Smooth muscle cell (in vitro differentiated cells): ENCODE measurements at regions not wholly inside any gene's neighbourhood (a gene's known extent, or its start where the extent isn't known, plus 50 kb on each side); places are given as distances from the start of the nearest gene placed in this dataset.

Experiments used
- DNase-seq: peaks from one replicate; lab custom pipeline; 2025; ENCODE audit not compliant: unreplicated experiment; lab: John Stamatoyannopoulos, UW
- H2AFZ ChIP-seq: fragments of 200-600 bp; sonication (generic); 2 replicates; pipeline ENCODE4 v1.6.0; 2016; ENCODE audit warnings: antibody characterized with exemption, low read depth, mild to moderate bottlenecking
- H3F3A ChIP-seq: fragments of 200-600 bp; sonication (generic); 2 replicates; pipeline ENCODE4 v1.6.0; 2017; ENCODE audit warnings: antibody characterized with exemption, low read depth
- H3K27ac ChIP-seq: fragments of 200-600 bp; sonication (generic); 2 replicates; pipeline ENCODE4 v1.5.1; 2016; ENCODE audit warnings: low read depth, mild to moderate bottlenecking
- H3K27me3 ChIP-seq: fragments of 200-600 bp; sonication (generic); 2 replicates; pipeline ENCODE4 v1.6.1; 2016; ENCODE audit warnings: low read depth, mild to moderate bottlenecking
- H3K36me3 ChIP-seq: fragments of 200-600 bp; sonication (generic); 2 replicates; pipeline ENCODE4 v1.5.1; 2016; ENCODE audit warnings: low read depth
- H3K4me1 ChIP-seq: fragments of 200-600 bp; sonication (generic); 2 replicates; pipeline ENCODE4 v1.5.1; 2016; ENCODE audit warnings: low read depth
- H3K4me2 ChIP-seq: fragments of 200-600 bp; sonication (generic); 2 replicates; pipeline ENCODE4 v1.6.0; 2016; ENCODE audit warnings: mild to moderate bottlenecking
- H3K4me3 ChIP-seq: fragments of 200-600 bp; sonication (generic); 2 replicates; pipeline ENCODE4 v1.5.1; 2016; ENCODE audit warnings: mild to moderate bottlenecking
- H3K79me2 ChIP-seq: fragments of 200-600 bp; sonication (generic); 2 replicates; pipeline ENCODE4 v1.6.0; 2016; ENCODE audit warnings: low read depth, mild to moderate bottlenecking
- H3K9ac ChIP-seq: fragments of 200-600 bp; sonication (generic); 2 replicates; pipeline ENCODE4 v1.6.0; 2016; ENCODE audit warnings: low read depth
- H3K9me3 ChIP-seq: fragments of 200-600 bp; sonication (generic); replicated peaks from 2 replicates; pipeline ENCODE4 v1.5.1; 2016; ENCODE audit warnings: low read depth
- H4K20me1 ChIP-seq: fragments of 200-600 bp; sonication (generic); 2 replicates; pipeline ENCODE4 v1.6.0; 2016; ENCODE audit warnings: low read depth
- CTCF ChIP-seq: fragments of 200-600 bp; sonication (generic); IDR thresholded peaks from 2 replicates; pipeline ENCODE4 v1.5.1; 2017; ENCODE audit warnings: borderline replicate concordance, mild to moderate bottlenecking, antibody characterized with exemption; ENCODE audit not compliant: insufficient read depth, poor library complexity, severe bottlenecking
- WGBS: methylation state at CpG from one replicate; pipeline ENCODE4 v1.1.7; 2016; ENCODE audit warnings: low lambda C conversion rate; 5-methylcytosine and 5-hydroxymethylcytosine counted together

DNA sequence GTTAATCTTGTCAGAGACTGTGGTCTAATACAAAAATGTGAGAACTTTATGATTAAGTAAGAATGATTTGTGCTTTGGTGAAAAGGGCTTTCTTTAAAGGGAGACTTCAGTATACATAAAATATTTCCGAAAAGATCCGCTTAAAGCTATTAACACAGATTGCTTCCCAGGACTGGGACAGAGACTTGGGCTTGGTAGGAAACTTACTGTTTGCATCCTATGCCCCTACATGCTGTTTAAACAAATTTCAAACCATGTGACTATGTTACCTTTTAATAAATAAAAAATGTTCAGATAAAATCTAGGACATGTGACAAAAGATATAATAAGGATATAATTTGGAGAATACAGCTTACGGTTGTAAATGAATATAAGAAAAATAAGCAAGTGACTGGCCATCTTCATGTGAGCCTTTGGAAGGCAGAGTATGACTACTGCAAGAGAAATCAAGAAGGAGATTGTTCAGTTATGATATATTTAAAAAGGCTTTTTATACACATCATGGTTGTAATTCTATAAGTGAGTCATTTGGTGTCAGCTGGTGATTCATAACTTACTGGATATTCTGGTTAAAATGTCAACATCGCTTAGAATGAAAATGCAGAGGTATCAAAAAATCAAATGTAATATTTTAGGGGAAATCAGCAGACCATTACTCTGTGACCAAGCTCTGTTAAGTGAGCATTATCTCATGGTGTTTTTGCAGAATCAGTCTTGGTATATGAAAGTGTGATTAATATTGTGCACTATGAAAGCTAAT is 234.7 kb upstream of the E2F7 start:
- no peak overlapping the region for H3K4me3 ChIP-seq
- H4K20me1 ChIP-seq: no peaks in the 10 kb centered on the region
- TF ChIP-seq CTCF: no peak
- H3F3A ChIP-seq: no peaks in the 10 kb centered on the region
- H3K27me3 ChIP-seq: no peaks in the 10 kb centered on the region
- peak overlapping the region; percentile 28 for H3K4me2 ChIP-seq
- H3K9ac ChIP-seq: no peak overlapping the region
- 83% methylated on average over 4 of the region's 4 CpGs for WGBS
- DNase-seq: no peak
- no peaks in the 10 kb centered on the region for H3K4me1 ChIP-seq
- no peaks in the 10 kb centered on the region for H3K36me3 ChIP-seq
- H2AFZ ChIP-seq: no peak overlapping the region
- no peaks in the 10 kb centered on the region for H3K79me2 ChIP-seq
- no peaks in the 10 kb centered on the region for H3K9me3 ChIP-seq
- peak overlapping the region; percentile 32 for H3K27ac ChIP-seq

GRCh38 chr12:77299001-77299400 is 233.6 kb upstream of the E2F7 start:
- Histone ChIP-seq H4K20me1 (no peaks in the 10 kb centered on the region), H3K4me1 (no peaks in the 10 kb centered on the region), H3F3A (no peaks in the 10 kb centered on the region), H3K27ac (no peak overlapping the region), H3K9me3 (no peaks in the 10 kb centered on the region), H3K79me2 (no peaks in the 10 kb centered on the region), H3K9ac (no peak overlapping the region), H3K4me3 (no peak overlapping the region), H2AFZ (no peak overlapping the region), H3K36me3 (no peaks in the 10 kb centered on the region), H3K27me3 (no peaks in the 10 kb centered on the region), H3K4me2 (no peak overlapping the region)
- DNase-seq: no peak
- WGBS: 93% methylated on average over 3 of the region's 3 CpGs
- TF ChIP-seq CTCF: no peak

- no peak overlapping the region for H3K27ac ChIP-seq
- DNase-seq: no peak
- H3K4me2 ChIP-seq: no peak overlapping the region
These were observed 228.6 kb upstream of the E2F7 start for GRCh38 chr12:77294016-77294415.

More at GRCh38 chr12:77294016-77294415, 228.6 kb upstream of the E2F7 start:
- Histone ChIP-seq H3K9me3 (no peaks in the 10 kb centered on the region), H3K79me2 (no peaks in the 10 kb centered on the region), H3F3A (no peaks in the 10 kb centered on the region), H3K27me3 (no peaks in the 10 kb centered on the region), H4K20me1 (no peaks in the 10 kb centered on the region), H3K4me3 (no peak overlapping the region), H3K4me1 (no peaks in the 10 kb centered on the region), H2AFZ (no peak overlapping the region), H3K36me3 (no peaks in the 10 kb centered on the region), H3K9ac (no peak overlapping the region)
- no peak for TF ChIP-seq CTCF
- WGBS: 86% methylated on average over 1 of the region's 1 CpG
